Dermis microvascular lymphatic vessel endothelial cell (primary cell): ENCODE measurements at regions not wholly inside any gene's neighbourhood (a gene's known extent, or its start where the extent isn't known, plus 50 kb on each side); places are given as distances from the start of the nearest gene placed in this dataset.
"Not testable (repeated sequence)": the region's sequence is repeated elsewhere in the genome, so short reads cannot be mapped to it uniquely, and the experiment has no call there.

Experiments used
- DNase-seq, 2 donors: peaks; one replicate each; pipeline versions ENCODE4 v3.0.0 to v3.0.0-alpha.2; 2010; ENCODE audit warnings: low read depth in 2 of 2

DNA sequence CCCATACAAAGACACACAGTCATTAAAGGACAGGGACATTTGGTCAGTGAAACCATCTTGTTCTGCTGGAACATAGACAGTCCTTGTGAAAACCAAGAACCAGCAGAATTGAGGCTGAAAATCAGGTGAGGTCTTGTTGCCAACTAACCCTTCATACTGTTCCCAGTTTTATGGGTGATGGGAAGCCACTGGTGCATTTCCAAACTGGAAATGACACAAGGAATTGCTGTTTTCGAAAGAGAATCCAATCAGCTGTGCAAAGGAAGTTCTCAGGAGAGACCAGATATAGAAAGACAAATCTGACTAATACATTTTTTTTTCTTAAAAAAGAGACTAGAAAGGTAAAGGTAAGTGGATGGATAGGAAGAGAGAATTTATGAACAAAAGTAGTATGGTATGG lies 948.2 kb downstream of the TSN start:
- no peak for DNase-seq

DNA sequence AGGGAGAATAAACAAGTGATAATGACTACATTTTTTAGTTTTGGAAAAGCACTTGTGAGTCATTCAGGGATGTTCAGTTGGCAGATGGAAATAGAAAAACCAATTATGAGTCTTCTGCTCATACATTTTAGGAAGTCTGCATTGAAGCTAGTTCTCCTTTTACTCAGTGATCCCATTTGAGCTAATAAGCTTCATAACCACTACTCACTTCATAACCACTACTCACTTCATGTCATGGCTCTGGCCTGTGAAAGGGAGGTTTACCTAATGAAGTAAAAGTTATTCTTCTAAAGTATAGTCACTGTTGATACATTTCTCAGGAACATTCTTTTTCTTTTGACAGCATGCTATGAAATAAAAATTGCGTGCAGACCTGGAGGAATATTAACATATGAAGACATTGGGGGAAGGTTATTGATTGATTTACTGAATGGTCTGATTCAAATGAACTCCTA lies 948.7 kb downstream of the TSN start:
- DNase-seq, result no peak

DNA sequence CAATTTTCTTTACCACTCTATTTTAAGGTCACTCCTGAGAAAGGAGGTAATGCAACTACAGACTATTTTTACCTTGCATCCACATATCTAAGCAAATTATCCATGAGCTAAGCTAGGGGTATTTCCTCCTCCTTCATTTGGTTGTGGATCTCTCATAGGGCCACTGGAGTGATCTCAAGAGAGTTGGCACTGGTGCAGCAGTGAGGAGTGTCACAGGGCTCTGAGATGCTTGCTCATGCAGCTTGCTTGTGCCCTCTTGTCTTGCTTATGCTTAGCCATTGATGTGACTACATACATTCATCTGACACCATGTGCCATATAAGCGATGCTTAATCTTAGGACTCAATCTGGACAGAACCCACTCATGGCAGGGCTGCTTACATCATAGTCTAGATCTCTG lies 950.3 kb downstream of the TSN start:
- no peak for DNase-seq

DNA sequence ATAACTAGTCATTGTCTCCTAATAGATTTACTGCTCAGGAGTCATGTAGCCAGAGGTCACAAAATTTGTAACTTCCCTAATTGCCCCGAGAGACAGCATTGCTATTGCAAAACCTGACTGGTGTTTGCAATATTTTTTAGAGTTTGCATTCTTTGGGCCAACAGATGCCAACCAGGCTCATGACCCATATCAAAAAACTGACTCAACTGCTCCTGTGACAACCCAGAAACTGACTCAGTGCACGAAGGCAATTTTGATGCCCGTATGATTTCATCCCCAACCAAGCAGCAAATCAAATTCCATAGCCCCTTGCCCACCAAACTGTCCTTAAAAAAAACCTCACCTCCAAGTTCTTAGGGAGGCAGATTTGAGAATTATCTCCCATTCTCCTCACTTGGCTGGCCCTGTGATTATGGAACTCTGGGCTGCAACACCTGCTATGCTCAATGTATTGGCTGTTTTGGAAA lies 951.3 kb downstream of the TSN start:
- no peak for DNase-seq

DNA sequence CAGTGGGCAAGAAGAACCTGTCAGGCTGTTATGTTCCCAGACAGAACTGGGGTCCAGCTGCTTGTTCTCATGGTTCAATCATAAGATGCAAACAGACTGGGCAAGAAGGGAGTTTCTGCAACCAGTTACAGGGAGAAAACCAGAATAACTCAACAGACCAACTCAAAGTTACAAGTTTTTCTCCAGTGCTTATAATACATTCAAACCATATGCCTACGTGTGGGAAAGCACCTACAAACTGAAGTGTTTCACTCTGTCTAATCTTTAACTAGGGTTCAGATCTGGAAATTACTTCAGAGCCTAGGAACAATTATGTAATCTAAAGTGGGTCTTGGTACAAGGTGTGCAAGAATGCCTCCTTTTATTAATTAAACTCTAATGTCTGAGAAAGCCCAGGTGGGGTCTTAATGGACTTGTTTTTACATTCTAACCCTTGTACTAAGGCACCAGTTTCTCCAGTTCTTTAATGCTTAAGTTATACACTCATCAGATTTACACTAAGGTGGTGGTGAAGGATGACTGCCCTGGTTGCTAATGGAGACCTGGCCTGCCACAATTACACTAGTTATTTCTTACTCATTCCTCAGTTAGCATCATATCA lies 951.9 kb downstream of the TSN start:
- no peak for DNase-seq

DNA sequence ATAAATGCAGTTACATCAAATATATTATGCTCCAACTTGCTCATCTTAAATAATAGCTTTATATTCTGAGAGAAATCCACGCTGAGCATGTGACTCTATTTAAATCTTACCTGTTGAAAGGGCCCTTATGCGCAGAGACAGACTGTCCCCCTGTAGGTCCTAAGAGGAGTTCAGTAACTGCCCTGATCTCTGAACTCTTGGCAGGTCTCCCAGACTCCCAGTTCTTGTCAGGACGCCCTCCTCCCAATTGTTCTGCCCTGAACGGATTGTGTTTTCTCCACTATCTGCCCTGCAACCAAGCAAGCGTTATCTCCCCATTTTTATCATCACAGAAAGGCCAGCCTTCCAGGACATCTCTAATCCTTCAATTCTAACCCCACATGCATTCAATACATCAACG lies 954.6 kb downstream of the TSN start:
- no peak for DNase-seq

DNA sequence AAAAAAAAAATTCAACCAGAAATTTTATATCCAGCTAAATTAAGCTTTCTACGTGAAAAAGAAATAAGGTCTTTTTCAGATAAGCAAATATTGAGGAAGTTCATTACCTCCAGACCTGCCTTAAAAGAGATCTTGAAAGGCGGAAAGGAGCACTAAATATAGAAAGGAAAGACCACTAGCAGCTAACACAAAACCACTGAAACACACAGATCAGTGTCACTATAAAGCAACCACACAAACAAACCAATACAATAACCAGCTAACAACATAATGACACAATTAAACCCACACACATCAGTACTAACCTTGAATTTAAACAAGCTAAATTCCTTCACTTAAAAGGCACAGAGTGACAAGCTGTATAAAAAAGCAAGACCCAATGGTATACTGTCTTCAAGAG lies 958.3 kb downstream of the TSN start:
- no peak for DNase-seq

DNA sequence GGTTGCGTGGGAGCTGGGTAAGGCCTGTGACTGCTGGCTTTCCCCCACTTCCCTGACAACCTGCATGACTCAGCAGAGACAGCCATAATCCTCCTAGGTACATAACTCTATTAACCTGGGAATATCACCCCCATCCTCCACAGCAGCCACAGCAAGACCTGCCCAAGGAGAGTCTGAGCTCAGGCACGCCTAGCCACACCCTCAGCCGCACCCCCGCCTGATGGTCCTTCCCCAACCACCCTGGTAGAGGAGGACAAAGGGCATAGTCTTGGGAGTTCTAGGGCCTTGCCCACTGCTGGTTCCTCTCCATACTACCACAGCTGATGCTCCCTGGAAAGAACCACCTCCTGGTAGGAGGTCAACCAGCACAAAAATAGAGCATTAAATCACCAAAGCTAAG lies 965.4 kb downstream of the TSN start:
- DNase-seq, result not testable (repeated sequence)

DNA sequence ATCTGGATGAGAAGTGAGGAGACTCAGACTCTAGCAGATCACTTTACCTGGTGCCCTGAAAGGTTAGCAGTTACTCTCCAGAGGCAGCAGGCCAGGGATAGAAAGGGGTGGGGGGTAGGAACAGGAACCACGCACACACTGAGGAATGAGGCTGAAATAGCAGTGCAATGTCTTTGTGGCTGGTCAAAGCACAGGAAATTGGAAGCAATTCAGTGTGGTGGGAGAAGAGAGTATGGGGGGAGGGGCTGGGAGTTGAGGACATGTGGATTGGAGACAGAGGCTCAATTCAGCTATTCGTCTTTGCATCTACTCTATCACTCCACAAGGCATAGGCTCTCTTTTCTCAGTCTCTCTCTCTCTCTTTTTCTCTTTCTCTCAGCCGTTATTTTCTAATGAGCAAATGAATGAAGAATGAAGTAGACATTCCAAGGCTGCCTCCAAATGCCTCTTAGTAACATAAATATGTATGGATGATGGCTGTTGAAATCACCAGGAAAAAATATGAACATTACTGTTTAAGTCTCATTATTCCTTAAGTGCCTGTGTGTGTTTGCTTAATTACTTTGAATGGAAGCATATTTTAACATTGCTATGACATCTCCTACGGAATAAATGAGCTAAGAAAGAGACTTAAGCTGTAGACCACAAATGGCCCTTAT lies 979.4 kb downstream of the TSN start:
- DNase-seq, result peak in 1 of 2 donors; percentile 48

DNA sequence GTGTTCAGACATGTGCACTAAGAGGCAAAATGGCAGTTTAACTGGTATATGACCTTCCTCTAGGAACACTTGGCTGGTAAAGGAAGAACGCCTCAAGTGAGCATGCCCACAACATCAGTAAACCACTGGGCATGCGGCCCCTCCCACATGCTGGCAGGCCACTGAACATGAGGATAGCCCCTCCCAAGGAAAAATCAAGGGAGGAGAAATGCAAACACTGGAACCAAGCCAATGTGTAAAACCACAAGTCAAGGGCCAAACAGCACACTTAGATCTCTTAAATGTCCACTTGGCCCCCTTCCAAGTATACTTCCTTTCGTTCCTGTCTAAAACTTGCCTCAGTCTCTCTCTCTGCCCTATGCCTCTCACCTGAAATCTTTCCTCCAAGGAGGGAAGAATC lies 980.8 kb downstream of the TSN start:
- peak in 1 of 2 donors; percentile 58 for DNase-seq

DNA sequence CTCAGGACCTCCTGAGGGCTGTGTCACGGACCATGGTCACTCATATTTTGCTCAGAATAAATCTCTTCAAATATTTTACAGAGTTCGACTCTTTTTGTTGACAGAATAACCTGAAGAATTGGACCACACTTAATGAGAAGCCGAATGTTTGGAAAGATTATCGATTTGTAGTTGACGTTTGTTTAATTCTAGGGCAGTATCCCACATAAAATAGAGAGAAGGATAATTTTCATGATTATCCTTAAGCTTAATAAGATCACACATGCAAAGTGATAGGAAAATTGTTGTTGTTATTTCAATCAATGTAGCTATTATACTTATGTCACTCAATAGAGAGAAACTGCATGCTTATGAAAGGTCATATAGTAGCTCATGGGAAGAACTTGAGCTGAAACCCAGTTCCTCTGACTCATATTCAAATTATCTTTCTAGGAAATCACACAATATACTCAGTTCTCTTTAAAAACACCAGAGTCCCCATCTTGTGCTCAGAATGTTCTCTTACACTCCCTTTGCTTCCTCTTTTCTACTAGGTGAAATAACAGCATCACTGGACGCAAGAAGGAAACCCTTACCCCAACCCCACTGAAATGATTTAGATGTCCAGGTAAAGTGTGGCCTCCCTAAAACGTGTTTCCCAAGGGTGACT lies 982.1 kb downstream of the TSN start:
- DNase-seq, result peak in 1 of 2 donors; percentile 63

DNA sequence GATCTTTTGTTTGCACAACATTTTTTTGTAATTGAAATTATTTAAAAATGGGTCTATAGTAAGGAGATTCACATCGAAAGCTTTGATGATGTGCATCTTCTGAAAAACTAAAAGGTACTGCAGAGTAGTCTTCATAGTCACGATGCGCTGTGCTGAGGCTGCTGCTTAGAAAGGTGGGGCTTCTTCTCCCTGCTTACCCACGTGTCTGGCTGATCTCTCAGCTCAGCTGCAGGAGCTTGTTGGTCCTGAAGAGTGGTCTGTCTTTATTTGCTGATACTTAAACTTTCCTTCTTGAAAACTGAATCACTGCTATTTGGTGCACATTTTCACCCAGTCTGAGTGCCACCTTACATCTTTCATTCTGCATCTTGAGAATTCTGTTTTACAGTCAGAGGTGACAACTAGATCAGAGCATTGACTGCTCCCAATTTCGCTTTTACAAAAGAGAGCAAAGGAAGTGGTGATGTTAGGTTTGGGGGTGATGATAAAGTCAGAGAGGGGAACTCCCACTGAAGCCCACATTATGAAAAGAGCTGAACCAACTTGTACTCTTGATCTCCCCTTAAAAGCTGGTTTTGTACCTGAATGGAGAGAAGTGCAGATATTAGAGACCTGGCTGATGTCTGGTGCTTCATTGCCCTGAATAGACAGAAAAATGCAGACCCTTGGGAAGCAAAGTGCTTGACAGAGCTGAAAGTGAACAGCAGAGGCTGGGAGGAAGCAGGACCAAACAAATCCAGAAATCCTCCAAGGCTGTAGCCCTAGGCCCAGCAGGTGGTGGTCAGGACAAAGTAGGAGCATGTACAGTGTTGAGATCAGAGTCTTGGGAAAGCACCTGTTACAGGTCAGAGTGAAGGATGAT lies 984.5 kb downstream of the TSN start:
- no peak for DNase-seq

DNA sequence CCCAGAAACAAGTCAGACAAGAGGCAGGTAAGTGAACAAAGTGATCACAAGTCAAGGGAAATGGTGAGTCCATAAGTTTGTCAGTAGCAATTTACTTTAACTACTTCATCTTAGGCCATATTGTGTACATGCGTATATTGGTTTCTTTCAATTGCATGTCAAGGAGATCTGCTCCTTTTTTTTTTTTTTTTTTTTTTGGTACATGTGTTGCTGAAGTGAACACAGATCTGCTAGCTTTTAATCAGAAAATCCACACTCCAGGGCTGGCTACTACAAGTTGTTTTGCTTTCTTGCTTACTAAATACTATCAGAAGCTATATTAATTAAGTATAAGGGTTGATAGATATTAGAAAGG lies 985.1 kb downstream of the TSN start:
- DNase-seq, result no peak

DNA sequence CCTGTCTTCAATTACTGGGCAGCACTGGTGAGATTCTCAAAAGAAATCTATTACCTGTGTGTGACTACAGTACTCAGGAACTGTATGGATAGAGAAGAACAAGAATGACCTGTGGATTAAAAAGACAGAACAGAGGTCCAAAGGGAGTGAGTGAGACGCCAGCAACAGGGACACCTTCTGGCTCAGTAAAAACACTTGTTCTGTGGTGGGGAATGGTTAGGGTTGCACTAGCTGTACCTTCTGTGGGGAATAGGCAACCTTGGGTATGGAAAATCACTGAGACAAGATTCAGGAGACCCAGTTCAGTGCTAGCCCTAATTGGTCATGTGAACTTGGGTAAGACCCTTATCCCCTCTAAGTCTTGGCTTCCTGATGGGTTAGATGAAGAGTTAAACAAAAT lies 986.0 kb downstream of the TSN start:
- no peak for DNase-seq

DNA sequence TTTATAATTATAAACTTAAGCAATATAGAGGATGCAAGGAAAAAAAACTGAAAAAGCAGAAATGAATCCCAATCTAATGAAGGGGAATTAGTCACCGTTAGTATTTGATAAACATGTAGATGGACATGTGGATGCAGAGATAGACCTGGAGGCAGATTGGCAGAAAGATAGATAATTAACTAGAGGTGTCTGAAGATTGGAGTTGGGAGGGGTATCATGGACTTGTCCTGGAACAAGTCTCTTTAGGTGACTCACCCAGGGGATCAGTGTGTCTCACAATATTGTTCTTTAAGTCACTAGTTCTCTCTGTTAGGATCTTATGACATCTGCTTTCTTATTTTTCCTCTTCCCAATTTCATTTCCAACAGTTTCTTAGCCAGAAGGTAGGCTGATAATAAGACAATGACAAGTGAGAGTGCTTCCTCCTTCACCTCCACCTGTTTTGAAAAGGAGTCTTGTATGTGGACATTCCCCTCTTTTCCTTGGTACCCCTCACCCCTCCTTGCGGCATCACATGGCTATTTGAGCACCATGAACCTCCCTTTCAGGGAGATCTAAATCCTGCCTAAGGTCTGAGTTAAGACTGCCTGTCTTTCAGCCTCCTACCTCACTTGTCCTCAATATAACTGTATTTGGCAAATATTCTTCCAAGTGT lies 987.7 kb downstream of the TSN start:
- DNase-seq, result no peak

DNA sequence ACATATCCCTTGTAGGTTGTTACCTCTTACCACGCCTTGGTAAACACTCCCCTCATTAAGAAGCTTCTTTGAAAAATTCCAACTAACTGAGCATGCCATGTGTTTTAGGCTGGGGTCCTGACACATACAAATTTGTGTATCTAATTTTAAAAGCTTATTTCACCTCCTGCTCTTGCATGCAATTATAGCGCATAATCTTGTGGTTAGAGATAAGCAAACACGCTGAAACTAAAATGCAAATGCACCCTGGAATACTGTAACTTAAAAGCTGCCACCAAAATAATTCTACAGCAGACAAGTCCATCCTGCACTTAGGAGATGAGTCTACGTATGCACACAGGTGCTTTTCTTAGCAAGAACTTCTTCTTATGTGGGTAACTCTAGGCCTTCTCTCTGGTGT lies 990.2 kb downstream of the TSN start:
- no peak for DNase-seq

DNA sequence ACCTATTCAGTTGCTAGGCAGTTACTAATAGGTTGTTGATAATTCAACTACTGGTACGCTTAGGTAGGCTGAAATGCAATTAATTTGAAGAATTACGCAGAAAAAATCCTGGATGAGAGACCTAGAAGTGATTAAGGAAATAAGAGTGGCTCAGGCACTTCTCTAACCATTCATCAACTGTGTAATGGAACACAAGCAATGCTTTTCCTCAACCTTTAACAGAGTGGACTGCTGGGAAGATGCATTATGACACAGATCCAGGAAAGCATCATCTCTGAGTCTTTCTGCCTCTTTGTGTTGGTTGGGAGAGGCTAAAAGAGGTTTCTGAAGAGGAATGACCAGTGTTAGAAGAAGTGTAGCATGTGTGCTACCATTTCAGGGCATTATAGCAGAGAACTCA lies 992.2 kb downstream of the TSN start:
- DNase-seq, result no peak

DNA sequence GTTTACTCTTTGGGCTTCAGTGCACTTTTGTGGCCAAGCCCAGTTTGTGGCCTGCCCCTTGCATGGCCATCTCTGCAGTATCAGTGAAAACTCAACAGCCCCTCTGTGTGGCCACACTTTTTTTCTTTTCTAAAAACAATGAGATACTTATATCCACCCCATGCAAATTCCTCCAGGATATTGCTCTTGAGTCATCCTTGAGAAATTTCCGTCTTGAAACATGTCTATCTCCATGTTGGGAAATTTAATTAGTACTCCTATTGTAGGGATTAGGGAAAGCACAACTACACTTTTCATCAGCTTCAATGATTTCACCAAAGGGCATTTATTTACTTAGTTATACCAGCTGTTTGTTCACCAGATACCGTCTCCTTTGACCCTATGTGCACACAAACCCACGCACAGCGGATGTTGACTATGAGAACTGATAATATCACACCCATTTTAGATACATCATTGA lies 993.1 kb downstream of the TSN start:
- DNase-seq, result peak in 1 of 2 donors; percentile 79

DNA sequence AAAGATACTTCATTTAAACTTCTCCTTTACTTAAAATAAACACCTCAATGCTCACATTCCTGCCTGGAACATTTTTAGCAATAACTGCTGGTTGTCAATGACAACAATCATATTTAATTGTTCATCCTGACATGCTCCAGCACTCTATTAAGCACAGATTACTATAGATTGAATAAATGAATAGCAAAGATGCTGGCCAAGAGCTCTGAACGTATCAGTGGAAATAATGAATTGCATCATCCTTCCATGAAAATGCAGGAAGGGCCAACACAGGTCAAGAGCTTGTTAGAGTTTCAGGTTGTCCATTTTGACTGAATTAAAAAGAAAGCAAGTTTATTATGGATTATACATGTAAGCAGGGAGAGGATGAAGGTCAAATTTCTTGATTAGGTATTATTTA lies 994.0 kb downstream of the TSN start:
- peak; percentile 41 to 63 for DNase-seq

DNA sequence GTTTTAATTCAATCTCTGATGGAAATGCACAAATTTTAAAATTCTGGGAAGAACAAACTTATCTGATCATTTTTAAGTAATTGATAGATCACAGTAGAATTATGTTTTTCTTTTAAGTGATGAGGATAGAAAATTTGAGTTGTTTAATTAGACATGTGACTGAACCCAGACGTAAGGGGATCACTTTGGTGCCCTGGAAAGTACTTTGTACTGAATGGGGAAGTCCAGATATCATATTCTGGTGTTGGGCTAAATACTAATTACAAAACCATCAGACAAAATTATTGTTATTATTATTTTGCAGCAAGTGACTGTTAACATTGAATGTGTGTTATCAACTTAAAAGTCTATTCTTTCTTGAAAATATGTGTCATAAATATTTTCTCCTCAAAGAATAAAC lies 994.6 kb downstream of the TSN start:
- no peak for DNase-seq

DNA sequence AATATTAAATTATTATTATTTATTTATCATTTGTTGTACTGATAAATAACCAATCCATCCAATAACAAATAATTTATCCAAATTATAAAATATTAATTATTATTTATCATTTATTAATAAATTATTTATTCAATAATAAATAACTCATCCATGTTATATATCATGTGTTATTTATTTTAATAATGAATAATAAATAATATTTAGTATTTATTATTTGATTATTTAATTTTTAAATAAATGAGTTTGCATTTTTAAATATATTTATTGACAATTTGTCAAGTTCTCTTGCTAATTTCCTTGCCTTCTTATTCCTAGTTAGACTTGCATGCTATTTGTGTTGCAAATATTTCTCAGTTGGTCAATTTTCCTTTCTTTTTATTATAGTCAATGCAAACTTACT lies 995.4 kb downstream of the TSN start:
- DNase-seq, result no peak

DNA sequence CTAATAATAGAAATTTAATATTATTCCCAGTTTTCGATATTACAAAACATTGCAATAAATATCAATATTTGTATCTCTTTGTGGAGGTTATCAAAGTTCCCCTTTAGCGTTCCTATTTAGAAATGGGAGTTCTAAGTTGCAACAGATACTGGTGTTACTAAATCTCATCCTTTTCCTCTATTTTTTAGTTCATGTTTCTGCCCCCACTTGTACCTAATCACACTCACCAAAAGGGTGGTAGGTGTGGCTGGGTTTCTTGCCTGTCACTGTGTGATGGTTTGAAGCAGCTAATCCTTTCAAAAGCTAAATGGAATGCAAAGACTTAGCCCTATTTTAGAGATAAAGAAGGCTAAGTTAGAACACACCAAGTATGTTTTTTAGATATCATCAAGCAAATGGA lies 997.9 kb downstream of the TSN start:
- DNase-seq, result no peak
